Right lobe of liver (tissue), 4 donors: ENCODE measurements at regions not wholly inside any gene's neighbourhood (a gene's known extent, or its start where the extent isn't known, plus 50 kb on each side); places are given as distances from the start of the nearest gene placed in this dataset.

Source experiments
- POLR2A ChIP-seq: fragments of 450-650 bp; IDR thresholded peaks from one replicate; pipeline ENCODE4 v1.6.1; 2017; ENCODE audit warnings: antibody characterized with exemption, mild to moderate bottlenecking
- TF ChIP-seq, protein P1 (sequence below), 4 donors: fragments of 200-600 bp in 3 of 4; fragments of 450-650 bp in 1 of 4; IDR thresholded peaks; one replicate each; pipeline versions ENCODE4 v1.5.1 to v1.8.0; 2016 to 2022; ENCODE audit warnings: antibody characterized with exemption in 4 of 4, mild to moderate bottlenecking in 2 of 4
- donor health status: DM: no; HTN: no; CAD: no.
- donor health status: DM: no; HTN: no; CAD: no.
- donor health status: DM: no; HTN: yes; CAD: no.

GRCh38 chr5:8523501-8523900 is 654.6 kb downstream of the MTRR start:
- TF ChIP-seq, protein P1, sequence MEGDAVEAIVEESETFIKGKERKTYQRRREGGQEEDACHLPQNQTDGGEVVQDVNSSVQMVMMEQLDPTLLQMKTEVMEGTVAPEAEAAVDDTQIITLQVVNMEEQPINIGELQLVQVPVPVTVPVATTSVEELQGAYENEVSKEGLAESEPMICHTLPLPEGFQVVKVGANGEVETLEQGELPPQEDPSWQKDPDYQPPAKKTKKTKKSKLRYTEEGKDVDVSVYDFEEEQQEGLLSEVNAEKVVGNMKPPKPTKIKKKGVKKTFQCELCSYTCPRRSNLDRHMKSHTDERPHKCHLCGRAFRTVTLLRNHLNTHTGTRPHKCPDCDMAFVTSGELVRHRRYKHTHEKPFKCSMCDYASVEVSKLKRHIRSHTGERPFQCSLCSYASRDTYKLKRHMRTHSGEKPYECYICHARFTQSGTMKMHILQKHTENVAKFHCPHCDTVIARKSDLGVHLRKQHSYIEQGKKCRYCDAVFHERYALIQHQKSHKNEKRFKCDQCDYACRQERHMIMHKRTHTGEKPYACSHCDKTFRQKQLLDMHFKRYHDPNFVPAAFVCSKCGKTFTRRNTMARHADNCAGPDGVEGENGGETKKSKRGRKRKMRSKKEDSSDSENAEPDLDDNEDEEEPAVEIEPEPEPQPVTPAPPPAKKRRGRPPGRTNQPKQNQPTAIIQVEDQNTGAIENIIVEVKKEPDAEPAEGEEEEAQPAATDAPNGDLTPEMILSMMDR (IDR thresholded peaks at IDR 0.05) = no peak
- no peak for TF ChIP-seq POLR2A
